ENCODE measurements at regions not wholly inside any gene's neighbourhood (a gene's known extent, or its start where the extent isn't known, plus 50 kb on each side); places are given as distances from the start of the nearest gene placed in this dataset.

GRCh38 chrX:94751611-94752010 lies 1077.6 kb downstream of the FAM133A start:
- no peak for TF ChIP-seq CTCF (IDR thresholded peaks at IDR 0.05; ENCODE audit: borderline replicate concordance, insufficient read depth, low read depth, low read length)

GRCh38 chrX:94752434-94753169 lies 1078.6 kb downstream of the FAM133A start:
- H3K4me3 ChIP-seq (ENCODE audit: low read depth, low read length) = no peak overlapping the region
- no peak for TF ChIP-seq CTCF (IDR thresholded peaks at IDR 0.05; ENCODE audit: borderline replicate concordance, insufficient read depth, low read depth, low read length)

More at GRCh38 chrX:94751611-94752010, 1077.6 kb downstream of the FAM133A start:
- no peak overlapping the region for H3K4me3 ChIP-seq (ENCODE audit: low read depth, low read length)

GRCh38 chrX:94758130-94758529 lies 1084.1 kb downstream of the FAM133A start:
- TF ChIP-seq CTCF (IDR thresholded peaks at IDR 0.05; ENCODE audit: borderline replicate concordance, insufficient read depth, low read depth, low read length) = no peak
- no peak overlapping the region for H3K4me3 ChIP-seq (ENCODE audit: low read depth, low read length)

DNA sequence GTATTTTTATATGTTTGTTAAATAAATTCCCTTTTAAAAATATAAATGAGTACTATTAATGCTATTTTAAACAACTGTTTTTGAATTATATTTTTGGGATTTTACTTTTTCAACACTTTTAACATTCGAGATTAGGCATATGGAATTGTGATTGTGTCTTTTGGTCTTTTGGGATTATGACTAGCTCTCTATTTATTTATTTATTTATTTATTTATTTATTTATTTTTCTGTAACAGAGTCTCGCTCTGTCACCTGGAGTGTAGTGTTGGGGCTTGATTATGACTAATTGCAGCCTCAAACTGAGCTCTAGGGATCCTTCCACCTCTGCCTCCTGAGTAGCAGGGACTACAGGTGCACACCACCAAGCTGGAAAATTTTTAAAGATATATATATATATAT lies 1101.6 kb downstream of the FAM133A start:
- H3K4me3 ChIP-seq (ENCODE audit: low read depth, low read length) = no peak overlapping the region
- TF ChIP-seq CTCF (IDR thresholded peaks at IDR 0.05; ENCODE audit: borderline replicate concordance, insufficient read depth, low read depth, low read length) = no peak

DNA sequence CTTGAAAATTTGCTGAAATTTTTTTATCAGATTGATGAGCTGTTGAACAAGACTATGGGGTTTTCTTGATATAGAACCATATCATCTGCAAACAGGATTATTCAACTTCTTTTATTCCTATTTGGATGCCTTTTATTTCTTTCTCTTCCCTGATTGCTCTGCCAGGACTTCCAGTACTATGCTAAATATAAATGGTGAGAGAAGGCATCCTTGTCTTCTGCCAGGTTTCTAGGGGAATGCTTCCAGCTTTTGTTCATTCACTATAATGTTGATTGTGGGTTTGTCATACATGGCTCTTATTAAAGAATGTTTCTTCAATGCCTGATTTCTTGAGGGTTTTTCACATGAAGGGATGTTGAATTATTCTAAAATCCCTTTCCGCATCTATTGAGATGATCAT lies 1139.5 kb downstream of the FAM133A start:
- no peak for TF ChIP-seq CTCF (IDR thresholded peaks at IDR 0.05; ENCODE audit: borderline replicate concordance, insufficient read depth, low read depth, low read length)
- H3K4me3 ChIP-seq (ENCODE audit: low read depth, low read length) = no peak overlapping the region

- TF ChIP-seq CTCF (IDR thresholded peaks at IDR 0.05; ENCODE audit: borderline replicate concordance, insufficient read depth, low read depth, low read length) = no peak
- H3K4me3 ChIP-seq (ENCODE audit: low read depth, low read length) = no peak overlapping the region
Measured at GRCh38 chrX:94814216-94814615, 1140.2 kb downstream of the FAM133A start.

DNA sequence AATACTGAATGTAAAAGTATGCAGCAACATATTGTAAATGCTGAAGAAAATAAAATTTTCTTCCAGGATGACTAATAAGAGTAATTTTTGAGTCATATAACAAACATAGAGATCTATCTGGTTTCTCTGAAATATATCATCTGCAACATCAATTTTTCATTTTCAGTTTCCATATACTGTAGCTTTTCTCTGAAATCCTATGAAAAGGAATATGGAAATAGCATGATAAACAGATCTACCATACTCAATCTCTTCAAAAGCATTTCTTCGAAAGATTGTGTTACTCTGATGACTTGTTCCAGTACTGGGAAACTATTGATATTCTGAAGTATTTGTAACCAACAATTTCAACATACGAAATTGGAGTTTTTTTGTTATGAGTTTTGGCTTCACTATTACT lies 1156.7 kb downstream of the FAM133A start:
- TF ChIP-seq CTCF (IDR thresholded peaks at IDR 0.05; ENCODE audit: borderline replicate concordance, insufficient read depth, low read depth, low read length) = no peak
- H3K4me3 ChIP-seq (ENCODE audit: low read depth, low read length) = no peak overlapping the region

Measured in GM12875 (cell line).